ENCODE measurements at regions not wholly inside any gene's neighbourhood (a gene's known extent, or its start where the extent isn't known, plus 50 kb on each side); places are given as distances from the start of the nearest gene placed in this dataset.

DNA sequence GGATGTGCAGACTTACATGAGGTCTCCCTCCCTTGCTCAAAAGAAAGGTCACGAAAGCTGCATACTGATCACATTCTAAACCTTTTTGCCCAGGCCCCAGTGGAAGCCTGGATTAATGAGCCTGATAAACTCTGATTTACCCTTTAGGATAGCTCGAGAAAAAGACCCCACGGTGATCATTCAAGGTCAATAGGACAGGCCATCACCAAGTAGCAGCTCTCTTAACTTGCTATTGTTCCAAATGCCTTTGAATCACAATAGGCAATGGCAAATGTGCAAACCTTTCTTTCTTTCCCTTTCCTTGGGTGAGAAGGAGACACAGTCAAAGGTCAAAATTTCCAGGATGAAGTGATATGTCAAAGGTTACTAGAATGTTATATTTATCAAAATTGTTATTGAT lies 327.3 kb downstream of the HDGFL1 start:
- TF ChIP-seq, protein P1, sequence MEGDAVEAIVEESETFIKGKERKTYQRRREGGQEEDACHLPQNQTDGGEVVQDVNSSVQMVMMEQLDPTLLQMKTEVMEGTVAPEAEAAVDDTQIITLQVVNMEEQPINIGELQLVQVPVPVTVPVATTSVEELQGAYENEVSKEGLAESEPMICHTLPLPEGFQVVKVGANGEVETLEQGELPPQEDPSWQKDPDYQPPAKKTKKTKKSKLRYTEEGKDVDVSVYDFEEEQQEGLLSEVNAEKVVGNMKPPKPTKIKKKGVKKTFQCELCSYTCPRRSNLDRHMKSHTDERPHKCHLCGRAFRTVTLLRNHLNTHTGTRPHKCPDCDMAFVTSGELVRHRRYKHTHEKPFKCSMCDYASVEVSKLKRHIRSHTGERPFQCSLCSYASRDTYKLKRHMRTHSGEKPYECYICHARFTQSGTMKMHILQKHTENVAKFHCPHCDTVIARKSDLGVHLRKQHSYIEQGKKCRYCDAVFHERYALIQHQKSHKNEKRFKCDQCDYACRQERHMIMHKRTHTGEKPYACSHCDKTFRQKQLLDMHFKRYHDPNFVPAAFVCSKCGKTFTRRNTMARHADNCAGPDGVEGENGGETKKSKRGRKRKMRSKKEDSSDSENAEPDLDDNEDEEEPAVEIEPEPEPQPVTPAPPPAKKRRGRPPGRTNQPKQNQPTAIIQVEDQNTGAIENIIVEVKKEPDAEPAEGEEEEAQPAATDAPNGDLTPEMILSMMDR (IDR thresholded peaks at IDR 0.05), result no peak
- Histone ChIP-seq H3K4me1 (peaks cover 0 to 7% of the 10 kb centered on the region in 2 donors), H3K9me3 (no peaks in the 10 kb centered on the region), H3K36me3 (no peaks in the 10 kb centered on the region), H3K27ac (no peak overlapping the region), H3K4me3 (no peak overlapping the region), H3K27me3 (no peaks in the 10 kb centered on the region)
- no peak for DNase-seq (ENCODE audit: low spot score)

DNA sequence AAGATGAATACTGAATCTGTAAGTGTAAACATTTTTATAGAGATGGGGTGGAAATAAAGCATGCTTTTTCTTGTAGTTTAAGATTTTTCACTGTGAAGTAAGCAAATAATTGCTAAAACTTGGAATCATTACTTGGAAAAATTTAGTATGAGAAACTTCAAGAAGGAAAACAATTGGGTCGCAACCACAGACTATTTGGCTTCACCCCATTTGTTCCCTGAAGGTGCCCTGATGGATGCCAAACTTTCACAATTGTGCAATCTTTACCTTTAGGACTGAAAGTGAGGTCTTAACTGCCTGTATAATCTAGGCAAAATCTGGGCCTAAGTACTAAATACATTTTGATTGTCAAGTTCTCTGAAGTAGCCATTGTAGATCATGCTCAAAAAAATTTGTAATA lies 330.1 kb downstream of the HDGFL1 start:
- no peak for DNase-seq (ENCODE audit: low spot score)
- no peak overlapping the region for H3K27ac ChIP-seq
- no peak overlapping the region for H3K4me3 ChIP-seq
- H3K36me3 ChIP-seq, result no peaks in the 10 kb centered on the region
- no peaks in the 10 kb centered on the region for H3K27me3 ChIP-seq
- TF ChIP-seq, protein P1 (IDR thresholded peaks at IDR 0.05), result no peak
- no peaks in the 10 kb centered on the region for H3K4me1 ChIP-seq
- no peaks in the 10 kb centered on the region for H3K9me3 ChIP-seq

DNA sequence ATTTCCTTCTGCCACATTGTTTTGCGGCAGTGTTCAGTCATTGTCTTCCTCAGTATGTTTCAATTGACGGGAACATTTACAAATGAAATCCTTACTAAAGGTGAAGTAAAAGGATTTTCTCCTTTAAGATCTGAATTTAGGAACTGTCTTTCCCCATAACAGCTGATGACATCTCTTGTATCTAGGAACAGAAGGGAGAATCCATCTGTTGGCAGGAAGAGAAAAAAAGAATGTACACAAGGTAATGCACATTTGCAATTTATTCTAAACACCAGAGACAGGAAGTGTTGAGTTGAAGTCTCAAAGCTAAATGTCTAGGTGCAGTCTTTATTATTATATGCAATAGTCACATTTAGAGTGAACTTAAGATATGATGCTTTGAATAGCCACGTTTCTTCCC lies 334.5 kb downstream of the HDGFL1 start:
- no peak for DNase-seq (ENCODE audit: low spot score)
- no peak overlapping the region for H3K4me3 ChIP-seq
- H3K27ac ChIP-seq, result no peak overlapping the region
- no peaks in the 10 kb centered on the region for H3K4me1 ChIP-seq
- H3K27me3 ChIP-seq, result no peaks in the 10 kb centered on the region
- H3K9me3 ChIP-seq, result no peaks in the 10 kb centered on the region
- TF ChIP-seq, protein P1 (IDR thresholded peaks at IDR 0.05), result no peak
- H3K36me3 ChIP-seq, result no peaks in the 10 kb centered on the region

DNA sequence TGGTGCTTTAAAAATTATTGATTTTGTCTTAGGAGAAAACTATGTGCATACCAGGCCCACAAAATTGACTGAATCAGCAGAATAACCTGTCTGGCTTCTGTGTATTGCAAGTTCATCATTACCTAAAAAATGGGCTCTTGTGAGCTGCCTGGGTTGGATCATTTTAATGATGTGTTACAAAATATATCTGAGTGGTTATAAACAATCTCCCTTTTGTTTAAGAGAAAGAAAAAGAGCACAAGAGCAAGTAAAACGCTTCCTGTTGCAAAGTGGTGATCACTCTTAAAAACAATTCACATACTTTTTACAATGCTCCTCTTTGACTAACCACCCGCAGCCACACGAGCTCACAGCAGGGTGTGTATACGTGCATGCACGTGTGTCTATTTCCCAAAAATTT lies 335.1 kb downstream of the HDGFL1 start:
- Histone ChIP-seq H3K27ac (no peak overlapping the region), H3K9me3 (no peaks in the 10 kb centered on the region)
- TF ChIP-seq, protein P1 (IDR thresholded peaks at IDR 0.05), result no peak

DNA sequence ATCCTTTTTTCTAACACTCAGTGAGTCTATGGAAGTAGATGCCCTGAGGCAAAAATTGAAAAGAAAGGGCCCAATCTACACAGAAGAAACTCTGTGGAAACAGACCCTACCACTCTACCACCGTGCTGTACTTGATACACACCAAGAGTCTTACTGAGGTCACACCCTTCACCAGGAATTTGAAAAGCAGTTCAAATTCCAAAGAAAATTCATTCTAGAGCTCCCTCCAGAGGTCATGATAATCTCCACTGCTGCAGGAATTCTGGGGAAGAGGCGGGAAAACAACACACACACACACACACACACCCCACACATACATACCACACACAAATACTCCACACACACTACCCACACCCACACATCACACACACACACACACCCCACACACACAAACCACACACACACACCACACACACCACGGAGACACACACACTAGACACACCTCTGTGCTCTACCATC lies 336.8 kb downstream of the HDGFL1 start:
- Histone ChIP-seq H3K36me3 (no peaks in the 10 kb centered on the region), H3K4me1 (no peaks in the 10 kb centered on the region), H3K4me3 (no peak overlapping the region), H3K9me3 (no peaks in the 10 kb centered on the region), H3K27ac (no peak overlapping the region), H3K27me3 (no peaks in the 10 kb centered on the region)
- DNase-seq (ENCODE audit: low spot score), result no peak
- TF ChIP-seq, protein P1 (IDR thresholded peaks at IDR 0.05), result peak; percentile 17 to 53

More for the DNA sequence above, 335.1 kb downstream of the HDGFL1 start:
- Histone ChIP-seq H3K4me3 (no peak overlapping the region), H3K4me1 (no peaks in the 10 kb centered on the region), H3K36me3 (no peaks in the 10 kb centered on the region), H3K27me3 (no peaks in the 10 kb centered on the region)
- no peak for DNase-seq (ENCODE audit: low spot score)

DNA sequence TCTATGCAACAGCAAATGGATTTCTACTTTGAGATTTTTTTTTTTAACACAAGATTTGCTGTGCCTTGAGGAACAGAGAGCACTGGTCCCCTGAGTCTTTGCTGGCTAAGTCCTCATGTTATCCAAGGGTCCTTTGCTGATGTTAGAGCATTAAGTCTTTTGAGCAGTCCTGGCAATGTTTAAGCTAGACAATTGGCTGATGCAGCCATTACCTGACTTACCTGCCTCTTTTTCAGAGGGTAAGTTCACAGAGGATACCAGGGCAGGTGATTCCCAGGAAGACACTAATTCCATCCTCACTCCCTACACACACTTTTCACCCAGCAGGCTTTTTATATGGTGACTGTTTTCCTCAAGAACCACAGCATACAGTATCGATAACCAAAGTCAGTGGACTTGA lies 337.7 kb downstream of the HDGFL1 start:
- H3K9me3 ChIP-seq, result no peaks in the 10 kb centered on the region
- H3K4me3 ChIP-seq, result no peak overlapping the region
- TF ChIP-seq, protein P1 (IDR thresholded peaks at IDR 0.05), result no peak
- no peaks in the 10 kb centered on the region for H3K27me3 ChIP-seq
- no peaks in the 10 kb centered on the region for H3K36me3 ChIP-seq
- no peak overlapping the region for H3K27ac ChIP-seq
- DNase-seq (ENCODE audit: low spot score), result no peak
- H3K4me1 ChIP-seq, result no peaks in the 10 kb centered on the region

Measured in right atrium auricular region (tissue), 2 donors.